Transverse colon (tissue), 4 donors: ENCODE measurements at regions not wholly inside any gene's neighbourhood (a gene's known extent, or its start where the extent isn't known, plus 50 kb on each side); places are given as distances from the start of the nearest gene placed in this dataset.

Experiments
- DNase-seq: peaks from one replicate; pipeline ENCODE4 v3.0.0-alpha.2; 2019
- H3K27ac ChIP-seq, 4 donors: fragments of 200-600 bp; sonication (generic); 2 replicates each; pipeline ENCODE4 v1.5.1; 2016 to 2018; ENCODE audit warnings: inconsistent platforms in 4 of 4
- H3K27me3 ChIP-seq: fragments of 200-600 bp; sonication (generic); 2 replicates; pipeline ENCODE4 v1.5.1; 2017; ENCODE audit warnings: inconsistent platforms
- H3K36me3 ChIP-seq, 4 donors: fragments of 200-600 bp; sonication (generic); 2 replicates each; pipeline ENCODE4 v1.5.1; 2017 to 2019; ENCODE audit warnings: inconsistent platforms in 4 of 4
- H3K4me1 ChIP-seq, 4 donors: fragments of 200-600 bp; sonication (generic); 2 replicates each; pipeline ENCODE4 v1.5.1; 2017 to 2020; ENCODE audit warnings: inconsistent platforms in 4 of 4
- H3K4me3 ChIP-seq, 4 donors: fragments of 200-600 bp; sonication (generic); 1 replicate in 1 of 4; 2 replicates in 3 of 4; pipeline versions ENCODE4 v1.5.1 to v1.6.1; 2017 to 2019; ENCODE audit warnings: inconsistent platforms in 4 of 4
- H3K9me3 ChIP-seq, 2 donors: fragments of 200-600 bp; sonication (generic); 2 replicates each; pipeline ENCODE4 v1.5.1; 2017 to 2019; ENCODE audit warnings: inconsistent platforms in 2 of 2
- CTCF ChIP-seq, 5 experiments: fragments of 200-600 bp in 3 of 5; fragments of 450-650 bp in 2 of 5; sonication (generic) in 3 of 5; IDR thresholded peaks; 1 replicate in 2 of 5; 2 replicates in 3 of 5; pipeline ENCODE4 v1.5.1; 2016 to 2017; ENCODE audit warnings: antibody characterized with exemption in 5 of 5, inconsistent platforms in 3 of 5, mild to moderate bottlenecking in 2 of 5, moderate library complexity in 1 of 5
- EP300 ChIP-seq: sonication (generic); formaldehyde crosslinking; IDR thresholded peaks from one replicate; pipeline ENCODE4 v1.6.1; 2017; ENCODE audit warnings: antibody characterized with exemption, low read depth
- POLR2A ChIP-seq: fragments of 450-650 bp; IDR thresholded peaks from one replicate; pipeline ENCODE4 v1.6.1; 2016; ENCODE audit warnings: antibody characterized with exemption, mild to moderate bottlenecking, moderate library complexity
- POLR2AphosphoS5 ChIP-seq, 3 donors: sonication (generic); formaldehyde crosslinking; IDR thresholded peaks; one replicate each; pipeline ENCODE4 v1.6.1; 2016; ENCODE audit warnings: antibody characterized with exemption in 3 of 3
- WGBS, 2 donors: methylation state at CpG; one replicate each; pipeline ENCODE4 v1.1.5; 2018; ENCODE audit warnings: low coverage in 1 of 2; 5-methylcytosine and 5-hydroxymethylcytosine counted together
- in situ Hi-C, 4 donors: fragments of 200-750 bp; cut with MboI; loops; one replicate each; pipeline versions ENCODE4 v1.15.0 to v1.15.1; 2017; ENCODE audit warnings: low sequenced_read_pairs in 3 of 4, low pct_ligation_motif_present in 1 of 4, low pct_unique_long_range_greater_than_20kb in 1 of 4
- intact Hi-C: fragments of 100-400 bp; cut with DNase I; formaldehyde crosslinking; loops from one replicate; pipeline ENCODE4 v1.15.1; 2023; ENCODE audit warnings: low total_unique reads

GRCh38 chr9:17057729-17058128 is 77.1 kb upstream of the CNTLN start:
- Histone ChIP-seq H3K36me3 (no peaks in the 10 kb centered on the region), H3K9me3 (no peaks in the 10 kb centered on the region), H3K4me3 (no peak overlapping the region), H3K4me1 (no peaks in the 10 kb centered on the region), H3K27ac (no peak overlapping the region), H3K27me3 (no peaks in the 10 kb centered on the region)
- intact Hi-C loops: no loop called here
- in situ Hi-C loops: no loop called here
- TF ChIP-seq EP300 (no peak), POLR2AphosphoS5 (IDR thresholded peaks at IDR 0.05) (no peak), CTCF (IDR thresholded peaks at IDR 0.05) (no peak), POLR2A (no peak)
- WGBS, 2 donors: 57 to 82% methylated on average over 3 of the region's 3 CpGs
- DNase-seq: no peak

- no peaks in the 10 kb centered on the region for H3K9me3 ChIP-seq
- H3K27ac ChIP-seq: no peak overlapping the region
- no peaks in the 10 kb centered on the region for H3K36me3 ChIP-seq
- H3K27me3 ChIP-seq: no peaks in the 10 kb centered on the region
- in situ Hi-C loops (no loop called here), intact Hi-C loops (no loop called here)
- H3K4me1 ChIP-seq: no peaks in the 10 kb centered on the region
- no peak for TF ChIP-seq POLR2A
- no peak for TF ChIP-seq POLR2AphosphoS5 (IDR thresholded peaks at IDR 0.05)
- no peak for TF ChIP-seq CTCF (IDR thresholded peaks at IDR 0.05)
- TF ChIP-seq EP300: no peak
- no peak for DNase-seq
- H3K4me3 ChIP-seq: no peak overlapping the region
Measured at GRCh38 chr9:17052626-17053025, 82.2 kb upstream of the CNTLN start.

GRCh38 chr9:17045381-17045940 is 89.4 kb upstream of the CNTLN start:
- no peaks in the 10 kb centered on the region for H3K27me3 ChIP-seq
- no peaks in the 10 kb centered on the region for H3K36me3 ChIP-seq
- in situ Hi-C loops: no loop called here
- H3K9me3 ChIP-seq: no peaks in the 10 kb centered on the region
- 87 to 93% methylated on average over 3 of the region's 3 CpGs for WGBS, 2 donors
- H3K27ac ChIP-seq: no peak overlapping the region
- H3K4me3 ChIP-seq: no peak overlapping the region
- intact Hi-C loops: no loop called here
- H3K4me1 ChIP-seq: no peaks in the 10 kb centered on the region
- DNase-seq: no peak
- no peak for TF ChIP-seq POLR2AphosphoS5 (IDR thresholded peaks at IDR 0.05)
- no peak for TF ChIP-seq POLR2A

- Histone ChIP-seq H3K4me3 (no peak overlapping the region), H3K36me3 (no peaks in the 10 kb centered on the region), H3K4me1 (no peaks in the 10 kb centered on the region), H3K27me3 (no peaks in the 10 kb centered on the region), H3K9me3 (no peaks in the 10 kb centered on the region), H3K27ac (no peak overlapping the region)
- DNase-seq: no peak
- TF ChIP-seq CTCF (IDR thresholded peaks at IDR 0.05) (no peak), EP300 (no peak), POLR2A (no peak), POLR2AphosphoS5 (IDR thresholded peaks at IDR 0.05) (no peak)
- in situ Hi-C loops: no loop called here
- 81 to 89% methylated on average over 3 of the region's 3 CpGs for WGBS, 2 donors
- intact Hi-C loops: loop anchor here (10.0 kb wide), 1 partner anchor 553 kb away; no protein-coding TSS in a partner anchor
Measured at GRCh38 chr9:17031546-17031945, 103.3 kb upstream of the CNTLN start.

GRCh38 chr9:17025281-17025680 is 109.6 kb upstream of the CNTLN start:
- intact Hi-C loops: no loop called here
- in situ Hi-C loops: no loop called here
- Histone ChIP-seq H3K27me3 (no peaks in the 10 kb centered on the region), H3K4me3 (no peak overlapping the region), H3K9me3 (no peaks in the 10 kb centered on the region), H3K36me3 (no peaks in the 10 kb centered on the region), H3K27ac (no peak overlapping the region), H3K4me1 (no peaks in the 10 kb centered on the region)
- TF ChIP-seq POLR2A (no peak), EP300 (no peak), POLR2AphosphoS5 (IDR thresholded peaks at IDR 0.05) (no peak), CTCF (IDR thresholded peaks at IDR 0.05) (no peak)
- DNase-seq: no peak
